22Rv1 (cell line): ENCODE measurements at regions not wholly inside any gene's neighbourhood (a gene's known extent, or its start where the extent isn't known, plus 50 kb on each side); places are given as distances from the start of the nearest gene placed in this dataset.

Source experiments
- CTCF ChIP-seq: fragments of 450-650 bp; IDR thresholded peaks from 2 replicates; pipeline ENCODE4 v1.5.1; 2017; ENCODE audit warnings: mild to moderate bottlenecking
- ZFX ChIP-seq: fragments of 450-650 bp; IDR thresholded peaks from 2 replicates; pipeline ENCODE4 v1.6.1; 2017; ENCODE audit warnings: antibody characterized with exemption, borderline replicate concordance

- TF ChIP-seq ZFX (no peak), CTCF (no peak)
Observed at GRCh38 chr4:20480165-20480947, 219.9 kb upstream of the PACRGL start.
